GM18858 (cell line): ENCODE measurements at regions not wholly inside any gene's neighbourhood (a gene's known extent, or its start where the extent isn't known, plus 50 kb on each side); places are given as distances from the start of the nearest gene placed in this dataset.
"Not testable (repeated sequence)": the region's sequence is repeated elsewhere in the genome, so short reads cannot be mapped to it uniquely, and the experiment has no call there.

Experiments used
- ATAC-seq: cut with Tn5 transposase; IDR thresholded peaks from one replicate; pipeline ENCODE4 v1.9.1; 2021; ENCODE audit not compliant: unreplicated experiment

DNA sequence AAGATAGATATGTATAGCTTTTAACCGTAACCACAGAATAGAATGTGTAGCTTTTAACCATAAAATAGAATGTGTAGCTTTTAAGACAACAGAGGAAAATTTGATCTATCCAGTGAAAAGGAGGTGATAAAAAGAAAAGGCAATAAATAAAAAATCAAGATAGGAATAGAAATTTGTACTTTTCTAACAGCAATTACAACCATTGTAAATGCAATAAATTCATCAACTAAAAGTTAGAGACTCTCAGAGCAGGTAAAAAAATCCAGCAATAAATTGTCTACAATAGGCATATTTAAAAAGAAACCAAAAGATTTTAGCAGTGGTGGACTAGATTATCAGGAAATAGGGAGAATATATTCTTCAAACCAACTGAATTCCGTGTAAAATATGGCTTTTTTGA is 63.8 kb upstream of the ABHD2 start:
- no peak for ATAC-seq

DNA sequence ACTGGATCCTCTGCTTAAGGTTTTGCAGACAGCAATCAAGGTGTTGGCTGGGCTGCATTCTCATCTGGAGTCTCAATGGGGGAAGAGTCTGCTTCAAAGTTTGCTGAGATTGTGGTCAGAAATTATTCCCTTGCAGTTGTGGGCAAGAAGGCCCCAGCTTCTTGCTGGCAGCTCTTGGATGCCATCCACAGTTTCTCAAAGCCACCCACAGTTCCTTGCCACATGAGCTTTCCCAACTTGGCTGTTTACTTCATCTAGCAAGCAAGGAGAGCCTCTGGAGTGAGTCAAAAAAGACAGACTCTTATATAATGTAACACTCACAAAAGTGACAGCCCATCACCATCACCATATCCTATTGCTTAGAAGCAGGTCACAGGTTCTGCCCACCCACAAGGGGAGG is 62.1 kb upstream of the ABHD2 start:
- ATAC-seq: no peak

DNA sequence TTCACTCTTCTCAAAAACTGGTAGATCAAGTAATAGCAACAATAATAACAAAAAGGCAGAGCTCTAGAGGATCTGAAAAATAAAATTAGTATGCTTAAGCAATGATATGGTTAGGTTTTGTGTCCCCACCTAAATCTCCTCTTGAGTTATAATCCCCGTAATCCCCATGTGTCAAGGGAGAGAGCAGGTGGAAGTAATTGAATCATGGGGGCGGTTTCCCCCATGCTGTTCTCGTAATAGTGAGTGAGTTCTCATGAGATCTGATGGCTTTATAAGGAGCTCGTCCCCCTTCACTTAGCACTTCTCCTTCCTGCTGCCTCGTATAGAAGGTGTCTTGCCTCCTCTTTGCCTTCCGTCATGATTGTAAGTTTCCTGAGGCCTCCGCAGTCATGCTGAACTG is 60.2 kb upstream of the ABHD2 start:
- no peak for ATAC-seq

DNA sequence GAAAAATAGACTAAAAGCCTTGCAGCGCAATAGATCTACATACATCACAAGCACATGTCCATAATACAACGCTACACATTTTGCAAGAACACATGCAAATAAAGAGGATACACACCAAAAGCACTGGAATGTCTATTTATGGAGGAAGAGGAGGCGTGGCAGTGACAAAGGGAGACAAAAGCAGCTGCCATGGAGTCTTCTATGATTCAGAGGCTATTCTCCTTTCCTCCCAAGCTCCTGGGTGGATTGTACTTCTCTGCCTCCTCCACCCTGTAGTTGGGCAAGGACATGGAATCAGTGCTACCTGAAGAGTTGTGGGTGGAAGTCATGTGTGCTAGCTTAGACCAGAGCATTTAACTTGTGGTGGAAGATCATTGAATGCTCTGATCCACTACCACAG is 57.9 kb upstream of the ABHD2 start:
- no peak for ATAC-seq

DNA sequence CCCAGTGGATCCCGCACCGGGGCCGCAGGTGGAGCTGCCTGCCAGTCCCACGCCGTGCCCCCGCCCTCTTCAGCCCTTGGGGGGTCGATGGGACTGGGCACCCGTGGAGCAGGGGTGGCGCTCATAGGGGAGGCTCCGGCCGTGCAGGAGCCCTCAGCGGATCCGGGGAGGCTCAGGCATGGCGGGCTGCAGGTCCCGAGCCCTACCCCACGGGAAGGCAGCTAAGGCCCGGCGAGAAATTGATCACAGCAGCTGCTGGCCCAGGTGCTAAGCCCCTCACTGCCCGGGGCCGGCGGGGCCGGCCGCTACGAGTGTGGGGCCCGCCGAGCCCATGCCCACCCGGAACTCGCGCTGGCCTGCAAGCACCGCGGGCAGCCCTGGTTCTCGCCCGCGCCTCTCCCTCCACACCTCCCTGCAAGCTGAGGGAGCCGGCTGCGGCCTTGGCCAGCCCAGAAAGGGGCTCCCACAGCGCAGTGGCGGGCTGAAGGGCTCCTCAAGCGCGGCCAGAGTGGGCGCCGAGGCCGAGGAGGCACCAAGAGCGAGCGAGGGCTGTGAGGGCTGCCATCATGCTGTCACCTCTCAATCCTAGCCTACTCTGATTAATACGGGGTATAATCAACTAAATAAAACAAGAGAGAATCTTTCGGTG is 56.5 kb upstream of the ABHD2 start:
- not testable (repeated sequence) for ATAC-seq

DNA sequence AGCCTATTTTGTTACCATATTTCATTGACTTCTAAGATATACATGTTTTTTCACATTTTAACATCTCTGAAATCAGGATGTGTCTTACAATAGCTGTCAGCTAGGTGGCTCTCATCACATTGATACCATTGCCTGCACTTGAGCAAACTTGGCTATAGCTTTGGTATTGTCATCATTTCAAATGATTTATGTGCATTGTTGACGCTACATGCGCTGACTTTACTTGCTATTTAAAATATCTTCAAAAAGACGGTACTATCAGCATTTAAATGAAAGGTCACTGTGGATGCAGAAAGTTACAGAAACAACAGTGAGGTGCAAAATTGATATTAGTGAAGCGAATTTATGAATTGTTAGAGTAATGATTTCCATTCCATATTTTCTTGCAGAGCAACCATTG is 54.0 kb upstream of the ABHD2 start:
- ATAC-seq: no peak

DNA sequence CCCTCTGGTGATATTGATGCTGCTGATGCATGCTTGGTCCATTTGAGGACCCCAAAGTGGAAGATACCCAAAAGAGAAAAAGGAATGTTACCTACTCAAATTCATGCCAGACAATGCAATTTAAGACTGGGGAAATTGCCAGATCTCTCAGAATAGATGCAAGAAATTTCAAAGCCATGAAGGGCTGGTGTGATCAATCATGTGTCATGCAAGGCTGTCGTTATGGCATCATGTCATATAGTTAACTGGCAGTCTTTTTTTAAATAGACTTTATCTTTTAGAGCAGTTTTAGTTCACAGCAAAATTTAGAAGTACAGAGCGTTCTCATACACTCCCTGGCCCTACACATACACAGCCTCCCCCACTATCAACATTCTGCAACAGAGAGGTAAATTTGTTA is 53.1 kb upstream of the ABHD2 start:
- ATAC-seq: no peak

DNA sequence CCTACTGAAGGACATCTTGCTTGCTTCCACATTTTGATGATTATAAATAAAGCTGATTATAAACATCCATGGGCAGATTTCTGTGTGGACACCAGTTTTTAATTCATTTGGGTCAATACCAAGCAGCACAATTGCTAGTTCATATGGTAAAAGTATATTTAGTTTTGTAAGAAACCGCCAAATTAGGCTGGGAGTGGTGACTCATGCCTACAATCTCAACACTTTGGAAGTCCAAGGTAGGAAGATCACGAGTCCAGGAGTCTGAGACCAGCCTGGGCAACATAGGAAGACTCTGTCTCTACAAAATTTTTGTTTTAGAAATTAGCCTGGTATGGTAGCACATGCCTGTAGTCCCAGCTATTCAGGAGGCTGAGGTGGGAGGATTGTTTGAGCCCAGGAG is 52.6 kb upstream of the ABHD2 start:
- no peak for ATAC-seq

DNA sequence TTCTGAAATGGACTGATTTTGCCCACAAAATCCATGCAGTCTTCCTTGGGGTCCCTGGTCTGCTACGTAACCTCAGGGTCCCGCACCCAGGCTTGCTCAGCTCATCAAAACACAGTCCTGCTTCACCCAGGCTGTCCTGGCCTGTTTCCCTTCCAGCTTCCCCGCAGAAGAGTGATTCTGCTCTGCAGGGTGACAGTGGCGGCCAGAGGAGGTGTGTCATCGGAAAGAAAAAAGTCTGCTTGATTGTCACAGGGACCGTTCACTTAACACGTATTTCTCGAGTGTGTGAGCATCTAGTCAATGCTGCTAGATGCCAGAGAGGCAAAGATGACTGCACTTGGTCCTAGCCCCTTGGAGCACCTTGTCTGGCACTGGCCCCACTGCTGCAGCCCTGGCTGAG is 50.1 kb upstream of the ABHD2 start:
- ATAC-seq: no peak
